Activated CD8-positive, alpha-beta memory T cell treated with anti-CD3 and anti-CD28 coated beads, Interleukin-2, amount 50 U/mL, for 4 hours (primary cell): ENCODE measurements at regions not wholly inside any gene's neighbourhood (a gene's known extent, or its start where the extent isn't known, plus 50 kb on each side); places are given as distances from the start of the nearest gene placed in this dataset.

ENCODE experiments used
- DNase-seq: peaks from one replicate; pipeline ENCODE4 v3.0.0-alpha.2; 2020

DNA sequence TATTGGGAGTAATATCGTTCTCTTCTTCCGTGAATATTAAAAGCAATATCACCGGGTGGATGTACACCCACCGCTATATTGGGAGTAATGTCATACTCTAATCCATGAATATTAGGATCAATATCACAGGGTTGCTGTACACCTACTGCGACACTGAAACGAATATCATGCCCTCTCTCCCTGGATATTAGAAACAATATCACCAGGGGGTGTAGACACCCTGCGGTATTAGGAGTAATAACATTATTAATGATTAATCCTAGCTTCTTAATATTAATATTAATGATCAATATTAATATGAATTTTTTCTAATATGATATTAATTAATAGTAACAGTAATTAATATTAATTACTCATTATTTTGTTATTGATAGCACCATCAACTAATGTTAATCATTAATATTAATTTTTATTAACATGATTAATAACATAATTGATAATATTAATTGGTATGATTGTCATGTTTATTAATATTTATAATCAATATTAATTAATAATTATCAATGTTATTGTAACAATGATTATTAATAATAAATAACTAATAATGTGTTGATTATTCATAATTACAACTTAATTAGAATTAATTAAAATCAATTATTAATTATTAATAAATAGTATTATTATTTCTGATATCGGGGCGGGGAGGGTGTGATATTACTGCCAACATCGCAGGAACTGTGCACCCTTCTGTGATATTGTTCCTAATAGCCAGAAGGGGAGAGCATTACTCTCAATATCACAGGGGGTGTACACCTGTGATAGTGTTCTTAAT is 121.3 kb upstream of the C1GALT1 start:
- no peak for DNase-seq

DNA sequence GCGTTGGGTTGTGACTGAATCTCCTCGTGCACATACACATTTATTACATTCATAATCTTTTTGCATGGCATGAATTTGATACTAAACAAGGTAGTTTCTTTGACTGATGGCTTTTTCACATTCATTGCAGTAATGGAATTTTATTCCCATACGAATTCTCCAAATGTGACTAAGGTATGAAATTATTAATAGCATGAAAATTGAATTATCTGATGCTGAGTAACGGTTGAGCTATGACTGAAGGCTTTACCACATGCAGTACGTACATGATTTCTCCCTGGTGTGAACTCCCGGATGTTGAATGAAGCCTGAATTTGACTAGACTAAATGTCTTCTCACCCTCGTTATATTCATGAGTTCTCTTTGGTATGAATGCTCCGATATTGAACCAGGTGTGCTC is 104.4 kb upstream of the C1GALT1 start:
- DNase-seq, result no peak

GRCh38 chr7:7080802-7081201 is 101.5 kb upstream of the C1GALT1 start:
- no peak for DNase-seq

GRCh38 chr7:7090460-7090859 is 91.9 kb upstream of the C1GALT1 start:
- no peak for DNase-seq

DNA sequence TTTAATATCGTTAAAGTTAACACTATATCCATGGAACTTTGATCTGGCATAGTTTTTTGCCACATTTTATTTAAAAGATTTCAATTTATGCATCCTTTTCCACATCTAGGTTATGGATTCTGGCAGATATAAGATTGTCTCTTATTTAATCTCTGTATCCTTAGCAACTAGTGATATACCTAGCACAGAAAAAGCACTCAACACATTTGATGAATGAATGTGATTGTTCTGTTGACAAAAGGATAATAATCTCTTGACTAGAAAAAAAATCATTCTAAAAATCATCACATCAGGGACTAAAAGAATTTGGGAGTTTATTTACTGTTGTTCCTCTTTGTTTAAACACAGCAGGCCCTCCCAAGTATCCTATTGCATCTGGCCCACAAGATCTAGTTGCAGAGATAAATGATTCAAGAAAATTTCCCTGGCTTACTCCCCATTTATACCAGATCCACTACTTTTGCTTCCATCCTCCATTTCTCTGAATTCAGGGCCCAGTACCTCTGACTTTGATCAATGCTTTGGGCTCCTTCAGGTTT is 84.0 kb upstream of the C1GALT1 start:
- no peak for DNase-seq

GRCh38 chr7:7099584-7100014 is 82.7 kb upstream of the C1GALT1 start:
- DNase-seq, result no peak

GRCh38 chr7:7100432-7100849 is 81.9 kb upstream of the C1GALT1 start:
- DNase-seq, result no peak

- no peak for DNase-seq
Observed at GRCh38 chr7:7102906-7103305, 79.4 kb upstream of the C1GALT1 start.

- DNase-seq, result no peak
Observed at GRCh38 chr7:7103343-7104313, 78.7 kb upstream of the C1GALT1 start.

DNA sequence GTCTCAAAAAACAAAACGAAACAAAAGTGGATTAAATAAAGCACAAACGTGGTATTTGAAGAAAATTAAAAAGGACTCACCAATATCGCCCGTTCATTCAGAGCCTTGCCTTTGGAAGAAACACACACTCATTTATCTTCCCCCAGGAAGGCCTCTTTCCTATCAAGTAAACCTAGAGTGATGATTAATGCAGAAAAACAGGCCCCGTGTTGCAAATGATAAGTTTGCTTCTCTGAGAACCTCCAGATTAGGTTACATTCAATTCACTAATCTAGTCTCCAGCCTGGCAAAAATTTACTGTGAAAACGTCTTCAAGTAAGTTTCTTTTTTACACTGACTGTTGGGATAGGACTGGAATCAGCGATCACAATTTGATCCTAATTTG is 78.0 kb upstream of the C1GALT1 start:
- no peak for DNase-seq

DNA sequence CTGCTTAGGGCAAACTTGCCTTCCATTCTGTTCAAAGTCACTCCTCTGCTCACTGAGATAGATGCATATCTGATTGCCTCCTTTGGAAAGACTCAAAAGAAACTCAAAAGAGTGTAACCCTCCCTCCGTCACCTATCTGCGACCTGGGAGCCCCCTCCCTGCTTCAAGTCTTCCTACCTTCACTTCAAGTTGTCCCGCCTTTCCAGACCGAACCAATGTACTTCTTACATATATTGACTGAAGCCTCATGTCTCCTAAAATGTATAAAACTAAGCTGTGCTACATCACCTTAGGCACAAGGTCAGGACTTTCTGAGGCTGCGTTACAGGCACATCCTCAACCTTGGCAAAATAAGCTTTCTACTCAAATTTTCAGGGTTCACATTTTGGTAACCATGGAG is 77.4 kb upstream of the C1GALT1 start:
- DNase-seq, result no peak

DNA sequence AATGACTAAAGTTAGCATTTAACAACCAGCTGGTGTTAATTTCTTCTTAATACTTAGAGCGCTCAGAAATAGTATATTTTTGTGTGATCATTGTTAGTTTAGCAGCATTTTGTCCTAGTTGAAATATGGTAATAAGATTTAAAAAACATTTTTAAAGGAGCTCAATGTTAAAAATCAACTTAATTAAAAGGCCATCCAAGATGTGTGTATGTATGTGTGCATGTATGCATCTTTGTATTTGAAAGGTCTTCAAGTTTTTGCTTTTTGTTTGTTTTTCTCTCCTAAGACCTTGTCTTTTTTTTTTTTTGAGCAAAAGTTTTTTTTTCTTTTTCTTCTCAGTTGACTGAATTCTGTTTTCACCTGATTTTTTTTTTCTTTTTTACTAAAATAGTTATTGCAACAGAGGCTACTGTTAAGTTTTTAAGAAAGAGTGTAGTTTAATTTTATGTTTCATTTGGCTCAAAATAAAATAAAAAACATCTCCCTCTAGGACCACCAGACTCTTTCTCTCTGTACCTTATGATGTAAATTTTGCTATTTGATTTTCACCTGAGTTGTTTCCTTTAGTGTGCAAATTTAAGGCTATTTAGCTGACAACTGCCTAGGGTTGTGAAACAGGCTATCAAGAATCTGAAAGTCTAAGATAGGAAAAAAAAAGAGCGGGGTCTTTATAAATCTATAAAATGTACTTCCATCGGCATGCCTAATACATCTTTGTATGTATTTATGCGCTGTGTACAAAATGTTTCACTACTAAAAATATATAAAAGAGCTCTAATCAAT is 76.4 kb upstream of the C1GALT1 start:
- no peak for DNase-seq

GRCh38 chr7:7108931-7109330 is 73.4 kb upstream of the C1GALT1 start:
- DNase-seq, result no peak

DNA sequence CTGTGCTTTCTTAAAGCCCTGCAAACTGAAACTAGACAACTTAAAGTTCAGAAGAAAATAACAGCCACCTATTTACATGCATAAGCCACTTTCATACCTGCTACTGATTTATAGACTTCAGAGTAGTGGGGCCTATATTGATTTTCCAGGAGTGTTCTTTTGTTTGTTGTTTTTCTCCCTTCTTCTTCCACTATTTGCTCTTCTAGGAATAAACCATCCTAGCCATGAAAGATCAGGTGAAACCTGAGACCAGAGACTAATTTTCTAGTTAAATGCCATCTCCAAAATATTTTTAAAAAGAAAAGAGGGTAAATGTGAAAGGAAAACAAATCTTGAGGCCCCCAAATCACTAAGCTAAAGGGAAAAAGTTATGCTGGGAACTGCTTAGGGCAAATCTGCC is 72.4 kb upstream of the C1GALT1 start:
- no peak for DNase-seq

GRCh38 chr7:7110706-7111105 is 71.6 kb upstream of the C1GALT1 start:
- no peak for DNase-seq

- DNase-seq, result no peak
Observed at GRCh38 chr7:7112868-7113267, 69.5 kb upstream of the C1GALT1 start.

DNA sequence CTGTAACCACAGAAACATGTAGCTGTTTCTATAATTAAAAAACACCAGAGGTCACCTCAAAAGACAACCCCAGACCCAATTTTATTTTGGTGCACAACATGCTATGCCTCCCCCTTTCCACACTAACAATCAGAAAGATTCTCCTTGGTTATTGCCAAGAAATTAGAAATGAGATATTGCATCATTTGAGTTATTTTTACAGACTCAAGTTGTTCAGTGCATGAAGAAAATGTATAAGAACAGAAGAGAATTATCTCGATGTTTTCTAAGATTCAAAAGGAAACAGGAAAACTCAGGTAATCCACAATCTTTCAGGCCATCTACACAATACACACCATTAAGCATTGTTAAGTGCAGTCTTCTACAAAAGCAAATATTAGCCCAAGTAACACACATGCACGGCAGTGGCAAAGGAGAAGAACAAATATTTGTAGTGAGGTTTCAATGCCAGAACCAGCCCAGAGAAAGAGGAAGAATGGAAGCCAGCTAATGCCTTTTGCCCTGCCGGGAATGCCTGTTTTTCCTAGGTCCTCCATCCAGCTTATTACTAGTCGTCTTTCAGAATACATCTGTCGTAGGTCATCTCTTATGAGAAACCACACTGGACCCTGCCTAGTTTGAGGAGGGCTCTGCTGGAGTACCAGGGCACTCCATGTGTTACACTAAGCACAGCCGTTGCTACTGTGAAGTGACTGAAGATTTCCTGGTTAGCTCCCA is 67.6 kb upstream of the C1GALT1 start:
- DNase-seq, result no peak

DNA sequence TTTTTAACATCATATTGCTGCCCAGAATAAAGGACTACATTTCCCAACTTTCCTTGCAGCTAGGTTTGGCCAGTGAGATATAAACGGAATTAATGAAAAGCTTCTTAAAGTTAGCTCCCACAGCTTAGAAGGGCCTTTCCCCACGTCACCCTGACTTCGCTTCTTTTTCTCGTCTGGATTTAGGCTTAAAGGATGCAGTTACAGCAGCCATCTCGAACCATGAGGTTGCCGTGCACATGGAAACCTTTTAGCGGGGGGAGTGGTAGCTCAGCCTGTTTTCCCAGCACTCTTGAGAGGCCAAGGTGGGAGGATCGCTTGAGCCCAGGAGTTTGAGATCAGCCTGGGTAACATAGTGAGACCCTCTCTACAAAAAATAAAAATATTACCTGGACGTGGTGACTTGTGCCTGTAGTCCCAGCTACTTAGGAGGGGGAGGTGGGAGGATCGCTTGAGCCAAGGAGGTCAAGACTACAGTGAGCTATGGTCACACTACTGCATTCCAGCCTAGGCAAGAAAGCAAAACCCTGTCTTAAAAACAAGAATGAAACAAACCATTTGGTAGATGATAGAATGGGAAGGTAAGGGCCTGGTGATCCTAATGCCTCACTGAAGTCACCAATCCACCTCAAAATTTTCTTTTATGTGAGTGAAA is 64.3 kb upstream of the C1GALT1 start:
- no peak for DNase-seq

- no peak for DNase-seq
Observed at GRCh38 chr7:7118822-7119221, 63.5 kb upstream of the C1GALT1 start.

DNA sequence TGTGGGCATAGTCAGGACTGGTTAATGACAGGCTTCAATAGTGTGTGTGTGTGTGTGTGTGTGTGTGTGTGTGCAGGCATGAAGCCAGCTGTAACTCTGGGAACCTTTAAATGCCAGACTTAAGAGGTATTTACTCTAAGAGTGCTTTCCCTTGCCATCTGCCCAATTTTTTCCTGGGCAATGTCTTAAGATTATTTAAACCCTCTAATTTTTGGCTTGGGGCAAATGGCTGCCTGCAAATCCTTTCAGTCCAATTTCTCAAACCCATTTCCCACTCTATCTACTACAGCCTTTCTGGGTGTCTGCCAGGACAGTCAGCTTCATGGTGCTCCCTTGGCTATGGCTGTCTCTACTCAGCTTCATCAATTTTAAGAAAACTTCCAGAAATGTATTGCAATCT is 62.6 kb upstream of the C1GALT1 start:
- no peak for DNase-seq

- DNase-seq, result no peak
Observed at GRCh38 chr7:7122033-7122478, 60.3 kb upstream of the C1GALT1 start.
